GM12878 (cell line): ENCODE measurements at regions not wholly inside any gene's neighbourhood (a gene's known extent, or its start where the extent isn't known, plus 50 kb on each side); places are given as distances from the start of the nearest gene placed in this dataset.

ENCODE experiments used
- ATAC-seq: fragments of 200-7000 bp; cut with Tn5 transposase; 3 replicates; pipeline ENCODE4 v1.9.1; 2020; ENCODE audit warnings: mild to moderate bottlenecking, moderate library complexity
- BruUV-seq: library from RNA; stranded (reverse); fragments of 400-500 nt; replicated peaks from 2 replicates; lab custom pipeline; 2021; lab: Mats Ljungman, UMichigan
- CTCF ChIA-PET: fragments of 300-600 bp; sonication (Branson Sonifier 250); formaldehyde crosslinking; extraction: SDS; loops from one replicate; lab custom pipeline; 2021; ENCODE audit warnings: inconsistent platforms; lab: Yijun Ruan, JAX
- POLR2A ChIA-PET: fragments of 350-600 bp; formaldehyde crosslinking; extraction: SDS; loops from one replicate; lab custom pipeline; 2021; ENCODE audit warnings: inconsistent platforms; lab: Charles Lee
- RAD21 ChIA-PET: fragments of 300-600 bp; sonication (Branson Sonifier 250); formaldehyde crosslinking; loops from one replicate; lab custom pipeline; 2023; ENCODE audit warnings: antibody characterized with exemption; ENCODE audit not compliant: unreplicated experiment; lab: Charles Lee
- SMC1A ChIA-PET: fragments of 300-600 bp; sonication (Branson Sonifier 250); formaldehyde crosslinking; loops from one replicate; lab custom pipeline; 2023; ENCODE audit not compliant: unreplicated experiment, uncharacterized antibody; lab: Charles Lee
- DNase-seq: peaks from one replicate; pipeline ENCODE4 v3.0.0-alpha.2; 2011; ENCODE audit warnings: low read depth, low spot score
- FAIRE-seq: peaks from 3 replicates; lab custom pipeline; 2011; peaks lifted over from hg19 to GRCh38; lab: Jason Lieb, UNC
- H2AFZ ChIP-seq: 2 replicates; pipeline ENCODE4 v1.6.0; 2011; ENCODE audit warnings: low read depth, low read length, control low read depth; ENCODE audit not compliant: control insufficient read depth
- H3K27ac ChIP-seq: 2 replicates; pipeline ENCODE4 v1.5.1; 2011; ENCODE audit warnings: control low read depth; ENCODE audit not compliant: control insufficient read depth, insufficient read depth
- H3K27me3 ChIP-seq, 2 experiments: replicated peaks in 1 of 2; 2 replicates each; pipeline versions ENCODE4 v1.6.0 to v1.6.1; 2011; ENCODE audit warnings: low read length in 1 of 2; ENCODE audit not compliant: control insufficient read depth in 2 of 2, insufficient read depth in 2 of 2
- H3K36me3 ChIP-seq, 2 experiments: 2 replicates each; pipeline ENCODE4 v1.5.1; 2011; ENCODE audit warnings: low read length in 1 of 2; ENCODE audit not compliant: control insufficient read depth in 2 of 2, insufficient read depth in 2 of 2
- H3K4me1 ChIP-seq: 2 replicates; pipeline ENCODE4 v1.6.1; 2011; ENCODE audit warnings: mild to moderate bottlenecking, low read length, moderate library complexity, mixed read lengths; ENCODE audit not compliant: control insufficient read depth, insufficient read depth
- H3K4me2 ChIP-seq: 2 replicates; pipeline ENCODE4 v1.6.0; 2011; ENCODE audit warnings: control low read depth; ENCODE audit not compliant: control insufficient read depth, insufficient read depth
- H3K4me3 ChIP-seq: fragments of 200-600 bp; sonication (generic); 2 replicates; pipeline ENCODE4 v1.5.1; 2016
- H3K79me2 ChIP-seq: 2 replicates; pipeline ENCODE4 v1.6.0; 2011; ENCODE audit warnings: low read length; ENCODE audit not compliant: control insufficient read depth, insufficient read depth
- H3K9ac ChIP-seq: 2 replicates; pipeline ENCODE4 v1.8.0; 2011; ENCODE audit warnings: low read length, control low read depth, mixed read lengths; ENCODE audit not compliant: control insufficient read depth, insufficient read depth
- H3K9me3 ChIP-seq: replicated peaks from 3 replicates; pipeline ENCODE4 v1.5.1; 2011; ENCODE audit warnings: mild to moderate bottlenecking, low read length; ENCODE audit not compliant: control insufficient read depth, insufficient read depth
- H4K20me1 ChIP-seq: 2 replicates; pipeline ENCODE4 v1.6.0; 2011; ENCODE audit not compliant: control insufficient read depth, insufficient read depth
- BCL3 ChIP-seq: IDR thresholded peaks from 2 replicates; pipeline ENCODE4 v1.6.1; 2011; ENCODE audit warnings: borderline replicate concordance, low read depth, mild to moderate bottlenecking, moderate library complexity, low read length; ENCODE audit not compliant: insufficient read depth, poor library complexity, severe bottlenecking
- BMI1 ChIP-seq: fragments of 450-650 bp; IDR thresholded peaks from 2 replicates; pipeline ENCODE4 v1.6.1; 2016; ENCODE audit warnings: mild to moderate bottlenecking, moderate library complexity, borderline replicate concordance
- CBX5 ChIP-seq: sonication (generic); IDR thresholded peaks from 2 replicates; pipeline ENCODE4 v1.6.1; 2016; ENCODE audit warnings: low read depth, moderate library complexity, mild to moderate bottlenecking, inconsistent platforms
- EZH2 ChIP-seq: IDR thresholded peaks from 2 replicates; pipeline ENCODE4 v1.6.1; 2012; ENCODE audit warnings: low read depth, mild to moderate bottlenecking, control low read depth, inconsistent platforms, low read length, borderline replicate concordance; ENCODE audit not compliant: control insufficient read depth
- GATAD2B ChIP-seq: fragments of 450-650 bp; conservative IDR thresholded peaks from 2 replicates; pipeline ENCODE4 v1.6.1; 2017; ENCODE audit warnings: low read depth, mild to moderate bottlenecking, moderate library complexity
- JUND ChIP-seq: IDR thresholded peaks from 2 replicates; pipeline ENCODE4 v1.6.1; 2012; ENCODE audit warnings: low read depth, mild to moderate bottlenecking, low read length, improper control_type of control experiment, moderate library complexity
- KAT2A ChIP-seq: conservative IDR thresholded peaks from 2 replicates; pipeline ENCODE4 v1.6.1; 2011; ENCODE audit warnings: low read depth, low read length; ENCODE audit not compliant: control insufficient read depth
- KDM1A ChIP-seq: fragments of 200-600 bp; sonication (generic); IDR thresholded peaks from 2 replicates; pipeline ENCODE4 v1.6.1; 2016; ENCODE audit warnings: borderline replicate concordance
- MEF2B ChIP-seq: fragments of 450-650 bp; IDR thresholded peaks from 2 replicates; pipeline ENCODE4 v1.6.1; 2018; ENCODE audit warnings: mild to moderate bottlenecking, moderate library complexity; ENCODE audit not compliant: partially characterized antibody, poor library complexity, severe bottlenecking
- NFYB ChIP-seq: IDR thresholded peaks from 2 replicates; pipeline ENCODE4 v1.6.1; 2011; ENCODE audit warnings: low read depth, mild to moderate bottlenecking, low read length, improper control_type of control experiment, moderate library complexity; ENCODE audit not compliant: insufficient read depth
- NR2C2 ChIP-seq: IDR thresholded peaks from 2 replicates; pipeline ENCODE4 v1.6.1; 2011; ENCODE audit warnings: borderline replicate concordance, low read depth; ENCODE audit not compliant: control insufficient read depth, insufficient read length
- TARDBP ChIP-seq: IDR thresholded peaks from 2 replicates; pipeline ENCODE4 v1.6.1; 2016; ENCODE audit warnings: borderline replicate concordance
- WGBS: methylation state at CpG from one replicate; pipeline ENCODE4 v1.1.6; 2016; ENCODE audit warnings: low lambda C conversion rate; ENCODE audit not compliant: insufficient replicate concordance, insufficient coverage; ENCODE audit errors: missing lambda C conversion rate; 5-methylcytosine and 5-hydroxymethylcytosine counted together
- in situ Hi-C: fragments of 300-500 bp; cut with MboI; formaldehyde crosslinking; loops from 9 replicates; pipeline ENCODE4 v1.14.3; 2018; ENCODE audit warnings: mixed read lengths
- intact Hi-C: fragments of 100-400 bp; cut with micrococcal nuclease; formaldehyde crosslinking; loops from one replicate; pipeline ENCODE4 v1.14.2; 2022; ENCODE audit not compliant: unreplicated experiment

- ChIA-PET POLR2A (interaction anchor here (0.5 kb wide), 1 partner anchor 48 kb away, joined by 4 read pairs; no protein-coding TSS in a partner anchor), RAD21 (no interaction called here), SMC1A (no interaction called here), CTCF (no interaction called here)
- Histone ChIP-seq H2AFZ (no peak overlapping the region), H3K36me3 (no peaks in the 10 kb centered on the region), H3K27me3 (no peaks in the 10 kb centered on the region), H3K4me2 (no peak overlapping the region), H3K9me3 (no peaks in the 10 kb centered on the region; the same call in 2 of the 3 replicates), H3K9ac (no peak overlapping the region), H3K4me3 (no peak overlapping the region), H4K20me1 (no peaks in the 10 kb centered on the region), H3K79me2 (no peaks in the 10 kb centered on the region), H3K4me1 (no peaks in the 10 kb centered on the region), H3K27ac (no peak overlapping the region)
- no peak for FAIRE-seq
- WGBS = 5% methylated on average over 16 of the region's 16 CpGs
- intact Hi-C loops = no loop called here
- no peak for DNase-seq
- TF ChIP-seq MEF2B (no peak), JUND (no peak), KAT2A (no peak), TARDBP (no peak)
- TF ChIP-seq, all 136 proteins: peak for 0
- BruUV-seq = no TSS peak
- in situ Hi-C loops = no loop called here
- no peak for ATAC-seq
Observed at GRCh38 chr17:14545156-14545906, 244.4 kb downstream of the HS3ST3B1 start.

- no peak for ATAC-seq
- H3K79me2 ChIP-seq = no peaks in the 10 kb centered on the region
- no peak overlapping the region for H3K27ac ChIP-seq
- intact Hi-C loops = no loop called here
- H3K9ac ChIP-seq = no peak overlapping the region
- no peak for DNase-seq
- H3K4me1 ChIP-seq = no peaks in the 10 kb centered on the region
- SMC1A ChIA-PET = no interaction called here
- WGBS = 8% methylated on average over 2 of the region's 2 CpGs
- TF ChIP-seq CBX5 = no peak
- TF ChIP-seq EZH2 = no peak
- TF ChIP-seq BMI1 = no peak
- TF ChIP-seq KDM1A = no peak
- no peak for TF ChIP-seq NR2C2
- no peak for TF ChIP-seq NFYB
- no peak for TF ChIP-seq BCL3
- no peak for TF ChIP-seq GATAD2B
- TF ChIP-seq, all 136 proteins: peak for 0
- Histone ChIP-seq H3K9me3 (no peaks in the 10 kb centered on the region; the same call in 2 of the 3 replicates), H3K4me3 (no peak overlapping the region), H3K36me3 (no peaks in the 10 kb centered on the region), H2AFZ (no peak overlapping the region), H3K27me3 (no peaks in the 10 kb centered on the region), H4K20me1 (no peaks in the 10 kb centered on the region), H3K4me2 (no peak overlapping the region)
- POLR2A ChIA-PET = no interaction called here
- RAD21 ChIA-PET = no interaction called here
- in situ Hi-C loops = no loop called here
- CTCF ChIA-PET = no interaction called here
- no peak for FAIRE-seq
- no TSS peak for BruUV-seq
Observed at GRCh38 chr17:14541714-14542113, 240.8 kb downstream of the HS3ST3B1 start.
